ENCODE measurements at regions not wholly inside any gene's neighbourhood (a gene's known extent, or its start where the extent isn't known, plus 50 kb on each side); places are given as distances from the start of the nearest gene placed in this dataset.

DNA sequence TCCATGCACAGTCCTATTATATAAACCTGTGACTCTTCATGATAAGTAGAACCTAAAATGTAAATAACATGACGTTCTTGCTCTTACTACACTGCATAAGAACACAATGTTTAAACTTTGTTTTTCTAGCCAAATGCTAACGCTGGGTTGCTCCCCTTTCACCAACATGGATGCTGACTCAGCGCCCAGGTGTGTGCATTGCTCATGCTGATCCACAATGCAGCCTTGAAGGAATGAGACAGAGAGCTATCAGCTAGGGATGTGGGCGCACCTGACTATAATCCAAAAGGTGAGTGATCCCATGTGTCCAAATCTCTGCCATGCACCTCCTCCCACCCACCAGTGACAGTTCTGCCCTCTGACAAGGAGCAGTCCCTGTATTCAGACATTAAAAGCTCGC, 235.0 kb downstream of the IRS1 start:
- no peaks in the 10 kb centered on the region for H3K4me1 ChIP-seq (ENCODE audit: control insufficient read depth in 1 of 2, insufficient read depth in 2 of 2, low read length in 2 of 2)
- intact Hi-C loops (cut with DNase I), result no loop called here
- no peak for ATAC-seq (ENCODE audit: low FRiP score)

DNA sequence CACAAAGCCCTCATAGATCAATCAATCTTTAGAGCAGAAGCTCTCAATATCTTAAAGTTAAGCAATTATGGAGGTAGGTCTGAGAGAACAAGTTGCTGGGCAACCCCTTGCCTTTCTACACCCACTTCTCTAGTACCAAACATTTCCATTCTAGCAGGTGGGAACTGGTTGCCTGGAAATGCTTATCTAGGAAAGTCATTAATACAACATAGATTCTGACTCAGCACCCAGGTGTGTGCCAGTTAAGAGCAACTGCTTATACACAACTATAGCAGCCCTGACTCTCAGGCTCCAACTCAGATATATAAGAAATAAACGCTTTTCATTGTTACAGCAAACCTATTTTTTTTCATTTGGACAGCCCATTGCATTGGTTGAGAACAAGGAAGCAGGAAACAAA, 237.7 kb downstream of the IRS1 start:
- intact Hi-C loops (cut with DNase I), result no loop called here
- WGBS, 2 donors, result 83 to 92% methylated on average over 1 of the region's 1 CpG

More for the DNA sequence above, 235.0 kb downstream of the IRS1 start:
- Histone ChIP-seq H3K27me3 (ENCODE audit: control insufficient read depth in 1 of 2, insufficient read depth in 2 of 2, low read length in 1 of 2) (no peaks in the 10 kb centered on the region), H3K36me3 (ENCODE audit: control insufficient read depth in 1 of 2, insufficient read depth in 2 of 2, low read length in 1 of 2) (no peaks in the 10 kb centered on the region), H3K9me3 (ENCODE audit: control insufficient read depth, low read length) (no peaks in the 10 kb centered on the region), H3K4me3 (ENCODE audit: low read length in 2 of 2) (no peak overlapping the region), H3K27ac (ENCODE audit: low read depth in 1 of 2, low read length in 2 of 2) (no peak overlapping the region)
- no peak for DNase-seq
- WGBS, 2 donors, result 88 to 90% methylated on average over 5 of the region's 5 CpGs

DNA sequence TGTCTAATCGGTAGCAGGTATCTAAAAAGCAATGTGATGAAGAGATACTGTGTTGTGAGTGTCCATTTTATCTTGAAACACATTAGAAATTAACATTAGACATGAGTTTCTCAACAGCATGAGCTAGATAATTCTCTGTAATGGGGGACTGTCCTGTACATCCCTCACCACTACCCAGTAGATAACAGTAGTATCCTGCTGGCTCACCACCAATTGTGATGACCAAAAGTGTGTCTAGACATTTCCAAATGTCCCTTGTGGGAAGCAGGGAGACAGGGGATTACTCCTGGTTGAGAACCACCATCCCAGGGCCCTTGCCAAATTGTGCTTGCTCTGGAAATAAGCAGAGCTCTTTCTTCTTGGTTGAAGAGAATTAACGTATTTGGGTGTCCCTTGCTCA, 239.3 kb downstream of the IRS1 start:
- no peak for ATAC-seq (ENCODE audit: low FRiP score)
- H3K9me3 ChIP-seq (ENCODE audit: control insufficient read depth, low read length), result no peaks in the 10 kb centered on the region
- intact Hi-C loops (cut with DNase I), result no loop called here
- peaks cover 0 to 1% of the 10 kb centered on the region in 2 donors for H3K4me1 ChIP-seq (ENCODE audit: control insufficient read depth in 1 of 2, insufficient read depth in 2 of 2, low read length in 2 of 2)
- H3K36me3 ChIP-seq (ENCODE audit: control insufficient read depth in 1 of 2, insufficient read depth in 2 of 2, low read length in 1 of 2), result no peaks in the 10 kb centered on the region
- no peak overlapping the region for H3K4me3 ChIP-seq (ENCODE audit: low read length in 2 of 2)
- WGBS, 2 donors, result 90 to 99% methylated on average over 2 of the region's 2 CpGs
- no peaks in the 10 kb centered on the region for H3K27me3 ChIP-seq (ENCODE audit: control insufficient read depth in 1 of 2, insufficient read depth in 2 of 2, low read length in 1 of 2)
- no peak overlapping the region for H3K27ac ChIP-seq (ENCODE audit: low read depth in 1 of 2, low read length in 2 of 2)
- no peak for DNase-seq

More for the DNA sequence above, 237.7 kb downstream of the IRS1 start:
- no peak overlapping the region for H3K4me3 ChIP-seq (ENCODE audit: low read length in 2 of 2)
- DNase-seq (no peak), ATAC-seq (ENCODE audit: low FRiP score) (no peak)
- no peaks in the 10 kb centered on the region for H3K9me3 ChIP-seq (ENCODE audit: control insufficient read depth, low read length)
- no peaks in the 10 kb centered on the region for H3K27me3 ChIP-seq (ENCODE audit: control insufficient read depth in 1 of 2, insufficient read depth in 2 of 2, low read length in 1 of 2)
- H3K27ac ChIP-seq (ENCODE audit: low read depth in 1 of 2, low read length in 2 of 2), result no peak overlapping the region
- no peaks in the 10 kb centered on the region for H3K4me1 ChIP-seq (ENCODE audit: control insufficient read depth in 1 of 2, insufficient read depth in 2 of 2, low read length in 2 of 2)
- no peaks in the 10 kb centered on the region for H3K36me3 ChIP-seq (ENCODE audit: control insufficient read depth in 1 of 2, insufficient read depth in 2 of 2, low read length in 1 of 2)

DNA sequence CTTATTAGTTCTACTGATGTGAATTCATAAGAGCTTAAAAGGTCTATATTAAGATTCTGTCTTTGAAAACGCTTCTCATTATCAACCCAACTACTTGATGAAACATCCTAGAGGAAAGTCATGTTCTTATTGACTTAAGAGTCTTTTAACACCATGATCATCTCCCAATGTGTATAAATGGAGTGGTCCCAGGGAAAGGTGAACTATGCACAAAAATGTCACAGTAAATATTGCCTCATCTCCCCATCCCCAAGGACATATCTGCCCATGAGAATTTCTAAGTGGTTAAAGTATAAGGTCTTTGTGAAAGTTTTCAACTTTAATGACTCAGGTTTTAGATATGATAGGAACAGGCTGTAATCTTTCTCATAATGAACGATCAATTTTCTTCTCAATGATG, 240.1 kb downstream of the IRS1 start:
- 94% methylated on average over 2 of the region's 2 CpGs for WGBS, 2 donors
- intact Hi-C loops (cut with DNase I), result no loop called here
- Histone ChIP-seq H3K9me3 (ENCODE audit: control insufficient read depth, low read length) (no peaks in the 10 kb centered on the region), H3K27ac (ENCODE audit: low read depth in 1 of 2, low read length in 2 of 2) (no peak overlapping the region), H3K36me3 (ENCODE audit: control insufficient read depth in 1 of 2, insufficient read depth in 2 of 2, low read length in 1 of 2) (no peaks in the 10 kb centered on the region), H3K27me3 (ENCODE audit: control insufficient read depth in 1 of 2, insufficient read depth in 2 of 2, low read length in 1 of 2) (no peaks in the 10 kb centered on the region), H3K4me1 (ENCODE audit: control insufficient read depth in 1 of 2, insufficient read depth in 2 of 2, low read length in 2 of 2) (peaks cover 0 to 1% of the 10 kb centered on the region in 2 donors), H3K4me3 (ENCODE audit: low read length in 2 of 2) (no peak overlapping the region)
- no peak for ATAC-seq (ENCODE audit: low FRiP score)
- DNase-seq, result no peak

DNA sequence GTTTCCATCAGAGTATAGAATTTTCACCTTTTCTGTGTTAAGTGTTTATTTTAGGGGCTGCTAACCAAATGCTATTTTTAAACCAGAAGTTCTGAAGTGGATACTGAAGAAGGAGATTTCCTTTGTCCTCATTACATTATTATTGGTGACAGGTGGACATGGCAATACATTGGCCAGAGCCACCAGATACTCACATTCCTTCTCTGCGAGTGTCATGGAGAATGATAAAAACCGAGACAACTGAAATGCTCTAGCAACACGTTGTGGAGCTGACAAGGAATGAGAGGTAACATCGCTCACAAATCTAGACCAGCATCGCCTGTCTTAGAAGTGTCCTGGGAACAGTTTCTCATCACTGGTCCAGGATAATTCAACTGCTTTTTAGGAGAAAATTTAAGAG, 241.2 kb downstream of the IRS1 start:
- ATAC-seq (ENCODE audit: low FRiP score), result no peak
- Histone ChIP-seq H3K9me3 (ENCODE audit: control insufficient read depth, low read length) (no peaks in the 10 kb centered on the region), H3K27me3 (ENCODE audit: control insufficient read depth in 1 of 2, insufficient read depth in 2 of 2, low read length in 1 of 2) (no peaks in the 10 kb centered on the region), H3K4me1 (ENCODE audit: control insufficient read depth in 1 of 2, insufficient read depth in 2 of 2, low read length in 2 of 2) (peaks cover 0 to 1% of the 10 kb centered on the region in 2 donors), H3K36me3 (ENCODE audit: control insufficient read depth in 1 of 2, insufficient read depth in 2 of 2, low read length in 1 of 2) (no peaks in the 10 kb centered on the region), H3K4me3 (ENCODE audit: low read length in 2 of 2) (no peak overlapping the region), H3K27ac (ENCODE audit: low read depth in 1 of 2, low read length in 2 of 2) (no peak overlapping the region)
- intact Hi-C loops (cut with DNase I), result no loop called here
- no peak for DNase-seq
- WGBS, 2 donors, result 82 to 88% methylated on average over 5 of the region's 5 CpGs

DNA sequence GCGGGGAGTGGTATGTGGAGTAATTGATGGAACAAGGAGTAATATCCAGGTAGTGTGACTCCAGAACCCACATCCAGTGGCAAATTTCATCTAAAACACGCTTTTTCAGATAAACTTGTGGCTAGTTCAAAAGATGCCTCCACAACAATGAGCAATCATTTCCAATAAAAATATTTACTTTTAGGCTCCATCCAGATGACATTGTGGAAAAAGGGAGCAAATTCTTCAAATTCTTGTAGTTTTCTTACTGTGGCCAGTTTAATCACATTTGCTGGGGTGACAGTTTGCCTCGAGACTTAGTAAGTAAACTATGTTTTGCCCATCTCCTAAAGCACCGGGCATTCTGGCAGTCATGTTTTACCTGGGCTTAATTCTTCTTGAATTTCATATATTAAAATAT, 243.6 kb downstream of the IRS1 start:
- Histone ChIP-seq H3K4me3 (ENCODE audit: low read length in 2 of 2) (no peak overlapping the region), H3K27ac (ENCODE audit: low read depth in 1 of 2, low read length in 2 of 2) (no peak overlapping the region), H3K36me3 (ENCODE audit: control insufficient read depth in 1 of 2, insufficient read depth in 2 of 2, low read length in 1 of 2) (no peaks in the 10 kb centered on the region), H3K27me3 (ENCODE audit: control insufficient read depth in 1 of 2, insufficient read depth in 2 of 2, low read length in 1 of 2) (no peaks in the 10 kb centered on the region), H3K9me3 (ENCODE audit: control insufficient read depth, low read length) (no peaks in the 10 kb centered on the region), H3K4me1 (ENCODE audit: control insufficient read depth in 1 of 2, insufficient read depth in 2 of 2, low read length in 2 of 2) (peaks cover 0 to 1% of the 10 kb centered on the region in 2 donors)
- DNase-seq, result no peak
- no peak for ATAC-seq (ENCODE audit: low FRiP score)
- 56 to 61% methylated on average over 4 of the region's 4 CpGs for WGBS, 2 donors
- intact Hi-C loops (cut with DNase I), result no loop called here

DNA sequence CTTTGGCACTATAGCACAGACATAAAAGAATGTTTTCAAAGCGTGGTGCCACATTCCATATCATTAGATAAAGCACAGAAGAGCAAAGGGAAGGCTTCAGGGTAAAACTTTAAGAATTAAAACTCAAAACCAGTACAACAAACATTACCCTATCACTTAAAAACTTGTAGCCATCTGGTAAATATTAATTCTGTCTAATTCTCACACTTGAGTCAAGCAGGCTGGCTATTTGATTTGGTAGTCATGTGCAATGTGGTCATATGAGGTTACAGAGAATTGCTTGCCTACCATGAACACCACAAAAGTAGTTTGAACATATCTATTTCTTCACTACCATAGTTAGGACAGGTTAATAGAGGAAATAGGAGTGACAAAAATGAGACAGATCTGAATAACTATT, 244.9 kb downstream of the IRS1 start:
- intact Hi-C loops (cut with DNase I), result no loop called here
- no peaks in the 10 kb centered on the region for H3K36me3 ChIP-seq (ENCODE audit: control insufficient read depth in 1 of 2, insufficient read depth in 2 of 2, low read length in 1 of 2)
- H3K9me3 ChIP-seq (ENCODE audit: control insufficient read depth, low read length), result no peaks in the 10 kb centered on the region
- ATAC-seq (ENCODE audit: low FRiP score), result no peak
- peaks cover 0 to 1% of the 10 kb centered on the region in 2 donors for H3K4me1 ChIP-seq (ENCODE audit: control insufficient read depth in 1 of 2, insufficient read depth in 2 of 2, low read length in 2 of 2)
- H3K27ac ChIP-seq (ENCODE audit: low read depth in 1 of 2, low read length in 2 of 2), result no peak overlapping the region
- no peaks in the 10 kb centered on the region for H3K27me3 ChIP-seq (ENCODE audit: control insufficient read depth in 1 of 2, insufficient read depth in 2 of 2, low read length in 1 of 2)
- no peak for DNase-seq
- H3K4me3 ChIP-seq (ENCODE audit: low read length in 2 of 2), result no peak overlapping the region
- 20 to 22% methylated on average over 1 of the region's 1 CpG for WGBS, 2 donors

DNA sequence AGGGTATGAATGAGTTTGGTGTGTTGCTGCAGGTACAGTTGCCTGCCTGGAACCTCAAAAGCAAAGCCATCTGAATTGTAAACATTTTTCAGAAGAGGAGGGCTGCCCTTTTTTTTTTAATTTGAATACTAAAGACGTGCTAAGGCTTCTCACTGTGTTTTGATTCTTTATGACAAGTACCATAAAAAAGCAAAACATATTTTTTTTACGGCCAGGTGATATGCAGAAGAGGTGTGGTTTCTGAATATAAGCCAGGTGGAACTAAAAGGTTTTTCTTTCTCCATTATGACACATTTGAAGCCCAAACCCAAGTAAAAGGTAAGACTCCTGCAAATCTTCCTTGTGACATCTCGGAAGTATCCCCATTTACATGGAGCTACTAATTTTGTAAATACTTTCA, 246.3 kb downstream of the IRS1 start:
- Histone ChIP-seq H3K36me3 (ENCODE audit: control insufficient read depth in 1 of 2, insufficient read depth in 2 of 2, low read length in 1 of 2) (no peaks in the 10 kb centered on the region), H3K27ac (ENCODE audit: low read depth in 1 of 2, low read length in 2 of 2) (no peak overlapping the region), H3K4me1 (ENCODE audit: control insufficient read depth in 1 of 2, insufficient read depth in 2 of 2, low read length in 2 of 2) (peaks cover 0 to 1% of the 10 kb centered on the region in 2 donors), H3K9me3 (ENCODE audit: control insufficient read depth, low read length) (no peaks in the 10 kb centered on the region), H3K4me3 (ENCODE audit: low read length in 2 of 2) (no peak overlapping the region), H3K27me3 (ENCODE audit: control insufficient read depth in 1 of 2, insufficient read depth in 2 of 2, low read length in 1 of 2) (no peaks in the 10 kb centered on the region)
- intact Hi-C loops (cut with DNase I), result no loop called here
- WGBS, 2 donors, result 86 to 91% methylated on average over 3 of the region's 3 CpGs
- DNase-seq, result no peak
- ATAC-seq (ENCODE audit: low FRiP score), result no peak

DNA sequence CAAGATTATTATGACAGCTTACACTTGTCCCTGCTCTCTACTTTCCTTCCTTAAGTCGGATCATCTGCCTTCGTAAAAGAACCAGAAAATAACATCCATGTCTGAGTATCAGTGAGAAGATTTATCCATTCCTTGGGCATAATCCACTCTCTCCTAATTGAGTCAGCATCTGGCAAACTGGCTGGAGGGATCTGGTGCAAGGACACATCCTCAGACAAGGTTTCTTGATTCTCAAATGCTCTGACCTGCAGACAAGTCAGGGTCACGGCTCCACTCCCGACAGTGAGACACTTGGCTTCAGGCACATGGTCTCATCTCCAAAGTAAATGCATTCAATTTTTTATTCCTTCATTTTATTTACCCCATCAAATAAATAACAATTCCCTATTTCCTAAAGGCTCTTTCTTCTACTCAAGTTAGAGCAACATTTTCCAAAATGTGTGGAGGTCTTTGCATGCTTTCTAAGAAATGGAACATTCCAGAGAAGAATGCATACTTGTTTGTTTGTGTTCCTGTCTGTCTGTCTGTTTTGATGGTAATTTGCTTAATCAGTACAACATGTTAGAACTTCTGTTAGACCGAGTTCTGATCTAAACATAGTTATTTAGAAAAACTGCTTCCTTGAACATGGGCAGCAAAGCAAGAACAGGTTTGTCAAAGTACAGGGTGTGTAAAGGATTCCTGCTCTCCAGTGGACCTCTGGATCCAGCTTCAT, 246.9 kb downstream of the IRS1 start:
- H3K36me3 ChIP-seq (ENCODE audit: control insufficient read depth in 1 of 2, insufficient read depth in 2 of 2, low read length in 1 of 2), result no peaks in the 10 kb centered on the region
- no peaks in the 10 kb centered on the region for H3K9me3 ChIP-seq (ENCODE audit: control insufficient read depth, low read length)
- peaks cover 0 to 1% of the 10 kb centered on the region in 2 donors for H3K4me1 ChIP-seq (ENCODE audit: control insufficient read depth in 1 of 2, insufficient read depth in 2 of 2, low read length in 2 of 2)
- no peak overlapping the region for H3K4me3 ChIP-seq (ENCODE audit: low read length in 2 of 2)
- no peak overlapping the region for H3K27ac ChIP-seq (ENCODE audit: low read depth in 1 of 2, low read length in 2 of 2)
- DNase-seq (no peak), ATAC-seq (ENCODE audit: low FRiP score) (no peak)
- H3K27me3 ChIP-seq (ENCODE audit: control insufficient read depth in 1 of 2, insufficient read depth in 2 of 2, low read length in 1 of 2), result no peaks in the 10 kb centered on the region
- intact Hi-C loops (cut with DNase I), result no loop called here
- WGBS, 2 donors, result 79 to 82% methylated on average over 5 of the region's 5 CpGs
